GF-D8 (cell line): ENCODE measurements at regions not wholly inside any gene's neighbourhood (a gene's known extent, or its start where the extent isn't known, plus 50 kb on each side); places are given as distances from the start of the nearest gene placed in this dataset.

Source experiments
- DNase-seq: peaks from one replicate; lab custom pipeline; 2025; lab: John Stamatoyannopoulos, UW

- DNase-seq = no peak
Measured at GRCh38 chr1:10848109-10848684, 51.8 kb upstream of the CASZ1 start.

DNA sequence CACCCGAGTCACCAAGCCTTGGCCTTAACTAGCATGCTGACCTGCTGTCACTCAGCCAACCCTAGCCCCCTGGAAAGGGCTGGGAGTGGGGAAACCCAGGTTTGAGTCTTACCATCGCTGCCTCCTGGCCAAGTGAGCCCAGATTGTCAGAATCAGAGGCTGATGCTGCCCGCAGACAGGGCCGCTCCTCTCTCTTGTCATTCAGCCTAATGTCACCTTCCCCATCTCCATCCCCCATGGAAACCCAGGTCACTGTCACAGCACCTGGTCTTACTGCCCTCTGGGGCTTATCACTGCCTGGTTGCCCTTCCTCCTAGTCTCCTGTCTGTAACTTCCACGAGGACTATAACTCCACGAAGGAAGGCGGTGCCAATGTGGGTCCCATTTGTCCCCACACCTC, 53.6 kb upstream of the CASZ1 start:
- no peak for DNase-seq

- DNase-seq = no peak
Measured at GRCh38 chr1:10851024-10852013, 54.9 kb upstream of the CASZ1 start.

DNA sequence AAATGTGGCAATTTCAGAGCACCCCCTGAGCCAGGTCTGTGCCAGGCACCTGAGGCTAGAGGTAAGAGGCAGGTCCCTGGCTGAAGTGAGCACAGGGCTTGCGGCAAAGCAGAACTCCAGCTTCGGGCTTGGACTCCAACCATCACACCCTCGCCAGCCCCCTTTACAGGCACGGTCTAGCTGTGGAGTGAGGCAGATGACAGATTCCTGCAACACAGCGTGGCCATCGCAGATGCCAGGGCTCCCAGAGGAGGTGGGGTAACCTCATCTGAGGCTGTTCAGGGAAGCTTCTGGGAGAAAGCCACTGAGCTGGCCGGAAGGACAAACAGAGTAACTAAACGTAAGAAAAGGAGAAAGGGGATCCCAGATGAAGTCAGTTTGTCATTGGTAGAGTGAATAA, 55.6 kb upstream of the CASZ1 start:
- DNase-seq = no peak

DNA sequence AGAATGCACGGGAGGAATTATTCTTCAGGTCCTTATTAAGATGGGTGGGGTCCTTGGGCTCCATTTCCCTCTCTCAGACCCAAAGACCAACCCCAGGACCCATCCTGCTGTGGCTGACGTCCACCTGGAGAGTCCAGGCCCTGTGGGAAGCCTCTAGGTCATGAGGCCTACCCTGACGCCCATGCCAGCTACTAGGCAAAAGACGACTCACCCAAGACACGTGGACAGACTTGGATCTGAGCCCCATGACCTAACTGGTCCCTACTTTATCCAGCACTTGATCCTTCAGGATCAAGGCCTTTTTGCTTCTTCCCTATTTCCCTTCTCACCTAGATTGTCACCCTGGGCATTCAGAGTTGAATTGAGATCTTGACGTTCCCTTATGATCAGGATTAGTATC, 56.0 kb upstream of the CASZ1 start:
- no peak for DNase-seq

DNA sequence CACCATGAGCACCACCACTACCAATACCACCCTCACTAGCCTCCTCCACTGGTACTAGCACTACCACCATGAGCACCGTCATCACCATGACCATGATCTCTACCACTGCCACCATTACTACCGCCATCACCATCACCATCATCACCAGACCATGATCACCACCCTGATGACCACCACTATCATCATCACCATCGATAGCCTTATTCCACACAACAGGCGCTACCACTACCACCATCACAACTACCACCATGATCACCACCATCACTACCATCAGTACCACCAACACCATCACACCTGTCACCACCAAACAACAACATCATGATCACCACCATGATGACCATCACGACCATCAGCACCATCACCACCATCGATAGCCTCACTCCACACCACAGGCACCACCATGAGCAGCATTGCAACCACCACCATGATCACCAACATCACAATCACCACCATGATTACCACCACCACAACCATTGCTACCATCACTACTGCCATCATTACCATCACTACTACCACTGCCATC, 56.6 kb upstream of the CASZ1 start:
- no peak for DNase-seq

DNA sequence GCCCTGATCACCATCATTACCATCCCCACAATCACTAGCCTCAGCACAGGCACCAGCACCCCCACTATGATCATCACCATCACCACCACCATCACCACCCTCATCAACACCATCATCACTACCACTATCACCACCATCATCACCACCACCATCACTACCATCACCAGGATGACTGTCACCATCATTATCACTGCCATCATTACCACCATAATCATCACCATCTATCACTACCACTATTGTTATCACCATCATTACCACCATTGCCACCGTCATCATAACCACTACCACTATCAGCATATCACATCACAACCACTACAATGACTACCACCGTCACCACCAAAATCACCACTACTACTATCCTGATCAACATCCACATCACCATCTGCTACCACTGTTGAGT, 57.3 kb upstream of the CASZ1 start:
- DNase-seq = no peak

DNA sequence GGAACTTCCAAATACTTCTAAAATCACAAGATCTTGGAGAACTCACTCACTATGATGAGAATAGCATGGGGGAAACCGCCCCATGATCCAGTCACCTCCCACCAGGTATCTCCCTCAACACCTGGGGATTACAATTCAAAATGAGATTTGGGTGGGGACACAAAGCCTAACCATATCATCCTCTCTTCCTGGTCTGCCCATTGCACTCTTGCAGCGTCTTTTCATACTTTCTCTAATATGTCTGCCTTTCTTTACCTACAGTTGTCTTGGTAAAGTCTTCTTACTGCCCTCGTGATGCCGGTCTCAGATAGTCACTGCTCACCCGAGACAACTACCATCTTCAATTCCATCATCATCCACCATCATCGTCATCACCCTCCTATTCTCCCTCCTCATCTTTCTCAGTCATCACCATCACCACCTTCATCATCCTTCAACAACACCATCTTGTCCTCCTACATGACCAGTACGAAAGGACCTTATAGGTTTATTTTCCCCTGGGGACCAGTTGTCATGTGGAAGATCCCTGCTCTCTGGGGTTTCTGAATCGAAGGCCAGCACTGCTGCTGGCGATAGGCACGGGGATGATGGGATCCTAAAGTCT, 58.5 kb upstream of the CASZ1 start:
- DNase-seq = no peak

DNA sequence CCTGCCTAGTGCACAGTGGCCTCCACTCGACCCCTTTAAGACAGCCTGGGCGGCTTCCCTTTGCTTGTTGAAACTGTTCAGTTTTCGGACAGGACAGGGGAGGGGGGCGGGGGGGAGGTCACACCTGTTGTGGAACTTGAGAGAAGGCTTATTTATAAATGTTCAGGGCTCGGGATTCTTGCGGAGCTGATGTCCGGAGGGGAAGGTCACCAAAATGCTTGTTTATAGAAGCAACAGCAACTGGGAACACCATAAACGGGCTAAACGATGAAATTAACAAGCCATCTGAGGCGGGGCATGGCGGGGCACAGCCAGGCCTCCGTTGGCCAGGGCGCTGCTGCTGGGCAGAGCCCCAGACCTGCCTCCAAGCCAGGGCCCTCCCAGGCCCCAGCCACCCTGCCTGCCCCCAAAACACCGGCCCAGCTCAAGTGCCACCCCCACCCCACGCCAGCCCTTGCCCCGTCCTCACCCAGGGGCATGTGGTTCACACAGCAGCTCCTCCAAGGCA, 59.8 kb upstream of the CASZ1 start:
- no peak for DNase-seq

GRCh38 chr1:10856863-10857598, 60.6 kb upstream of the CASZ1 start:
- no peak for DNase-seq

- no peak for DNase-seq
Measured at GRCh38 chr1:10857687-10858086, 61.2 kb upstream of the CASZ1 start.

GRCh38 chr1:10860218-10860617, 63.8 kb upstream of the CASZ1 start:
- no peak for DNase-seq

GRCh38 chr1:10860682-10861081, 64.2 kb upstream of the CASZ1 start:
- DNase-seq = no peak

DNA sequence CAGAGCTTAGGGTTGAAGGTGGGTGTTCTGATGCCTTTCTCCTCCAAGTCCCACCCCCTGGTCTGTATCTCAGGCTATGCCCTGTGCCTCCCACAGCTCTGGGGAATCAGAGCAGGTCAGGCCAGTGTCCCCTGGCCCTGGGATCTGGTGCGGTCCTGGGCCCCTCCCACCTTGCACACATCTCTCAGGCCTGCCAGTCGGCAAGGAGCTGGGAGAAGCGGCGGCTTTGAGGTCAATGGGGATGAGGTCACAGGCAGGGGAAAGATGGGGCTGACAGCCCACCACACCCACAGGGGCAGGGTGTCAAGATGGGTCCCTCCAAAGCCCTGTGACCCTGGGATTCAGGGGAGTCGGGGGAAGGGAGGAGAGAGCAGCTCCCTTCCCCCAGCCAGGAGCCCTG, 65.4 kb upstream of the CASZ1 start:
- no peak for DNase-seq

GRCh38 chr1:10862743-10863335, 66.4 kb upstream of the CASZ1 start:
- DNase-seq = no peak

GRCh38 chr1:10863886-10864285, 67.4 kb upstream of the CASZ1 start:
- no peak for DNase-seq

DNA sequence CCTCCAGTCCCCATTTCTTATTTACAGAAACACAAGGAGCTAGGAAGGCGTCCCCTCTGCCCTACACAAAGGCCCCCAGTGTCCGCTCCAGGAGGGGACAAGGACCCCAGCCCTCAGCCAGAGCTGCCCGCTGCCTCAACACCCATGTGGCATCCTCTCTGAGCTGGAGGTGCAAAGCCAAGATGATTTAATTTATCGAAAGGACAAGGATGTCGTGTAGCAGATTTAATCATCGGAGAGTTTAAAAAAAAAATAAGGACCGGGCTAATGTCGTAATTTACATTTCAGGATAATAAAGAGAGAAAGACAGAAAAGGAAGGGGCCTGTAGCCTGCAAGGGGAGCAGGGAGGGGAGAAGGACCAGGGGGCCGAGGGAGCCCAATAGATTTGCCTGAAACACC, 68.3 kb upstream of the CASZ1 start:
- no peak for DNase-seq

DNA sequence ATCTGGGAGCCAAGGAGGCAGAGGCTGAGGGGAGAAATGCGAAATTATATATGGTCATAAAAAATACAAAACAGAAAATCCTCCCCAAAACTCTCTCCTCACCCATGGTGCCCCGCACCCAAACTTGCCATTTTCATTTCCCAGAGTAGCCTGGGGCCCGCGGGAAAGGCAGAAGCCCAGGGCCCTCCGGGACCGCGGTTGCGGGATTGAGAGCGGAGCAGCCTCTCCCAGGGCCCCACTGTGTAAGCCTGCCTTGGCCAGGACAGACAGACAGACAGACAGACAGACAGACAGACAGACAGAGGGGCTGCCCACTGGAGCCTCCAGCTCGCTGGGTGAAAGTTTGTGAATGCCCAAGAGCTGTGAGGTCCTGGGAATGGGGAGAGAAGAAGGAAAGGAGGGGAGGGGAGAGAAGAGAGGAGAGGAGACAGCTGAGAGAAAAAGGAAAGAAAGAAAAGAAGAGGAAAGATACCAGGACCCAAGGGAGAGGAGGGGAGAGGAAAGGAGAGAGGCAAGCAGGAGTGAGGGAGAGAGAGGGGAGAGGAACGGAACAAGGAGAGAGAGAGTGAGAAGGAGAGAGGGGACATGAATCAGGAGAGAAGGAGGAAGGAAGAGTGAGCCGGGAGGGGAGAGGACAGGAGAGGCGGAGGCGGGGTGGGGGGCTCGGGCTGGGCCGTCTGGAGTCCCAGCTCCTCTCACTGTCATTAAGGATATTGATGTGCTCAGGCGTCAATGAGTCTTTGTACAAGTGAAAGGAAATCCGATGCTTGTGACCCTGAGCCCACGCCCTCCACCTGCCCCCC, 69.3 kb upstream of the CASZ1 start:
- DNase-seq = no peak

GRCh38 chr1:10866321-10867093, 70.1 kb upstream of the CASZ1 start:
- DNase-seq = no peak

DNA sequence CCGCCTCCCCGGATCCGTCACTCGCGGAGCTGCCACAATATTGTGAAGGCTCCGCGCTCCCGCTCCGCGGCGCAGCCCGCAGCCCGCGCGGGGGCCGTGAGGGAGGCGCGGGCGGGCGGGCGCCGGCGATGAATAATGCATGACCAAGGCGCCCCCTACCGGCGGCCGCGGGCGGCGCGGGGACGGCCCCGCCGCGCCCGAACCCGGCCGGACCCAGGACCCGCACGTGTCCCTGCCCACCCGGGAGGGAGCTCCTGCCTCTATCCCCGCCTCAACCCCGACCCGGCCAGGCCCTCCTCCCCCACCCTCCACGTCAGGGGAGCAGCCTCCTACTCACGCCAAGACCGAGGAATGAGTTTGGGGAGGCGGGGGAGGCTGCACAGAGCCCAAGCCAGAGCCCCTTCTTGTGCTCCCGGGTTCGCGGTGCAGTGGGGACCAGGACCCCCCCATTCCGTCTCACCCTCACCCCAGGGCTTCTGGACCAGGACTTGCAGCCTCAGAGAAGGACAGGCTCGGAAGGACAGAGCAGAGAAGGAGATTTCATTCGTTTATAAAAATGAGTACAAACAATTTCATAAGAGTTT, 70.8 kb upstream of the CASZ1 start:
- DNase-seq = no peak
